ENCODE measurements at regions not wholly inside any gene's neighbourhood (a gene's known extent, or its start where the extent isn't known, plus 50 kb on each side); places are given as distances from the start of the nearest gene placed in this dataset.

- TF ChIP-seq ETV6 (CRISPR knock-in tag; conservative IDR thresholded peaks at IDR 0.05) (no peak), NFIB (CRISPR knock-in tag; IDR thresholded peaks at IDR 0.05; ENCODE audit: borderline replicate concordance) (no peak)
Observed at GRCh38 chr14:101173698-101174521, 270.4 kb upstream of the RTL1 start (continued).

- Histone ChIP-seq H3K27me3 (ENCODE audit: control insufficient read depth in 1 of 2, insufficient read depth in 2 of 2, low read length in 2 of 2) (peaks cover 0 to 31% of the 10 kb centered on the region in 2 experiments; a peak in 4 of 5 replicates), H3K36me3 (replicated peaks in 1 of 2; ENCODE audit: control insufficient read depth in 1 of 2, insufficient read depth in 2 of 2, low read length in 2 of 2) (no peaks in the 10 kb centered on the region), H3K4me1 (ENCODE audit: insufficient read depth, low read length) (no peaks in the 10 kb centered on the region), H3K4me2 (ENCODE audit: low read depth, low read length) (no peak overlapping the region), H3K4me3 (replicated peaks in 1 of 3; ENCODE audit: insufficient read depth in 1 of 3, low read depth in 2 of 3, low read length in 3 of 3) (no peak overlapping the region), H2AFZ (ENCODE audit: low read length) (no peak overlapping the region), H3K9me3 (ENCODE audit: low read length) (no peaks in the 10 kb centered on the region), H3K9ac (ENCODE audit: insufficient read depth, low read depth, low read length) (no peak overlapping the region), H4K20me1 (ENCODE audit: insufficient read depth, low read length) (no peaks in the 10 kb centered on the region), H3K27ac (ENCODE audit: extremely low read length, insufficient read depth, low read length) (no peak overlapping the region), H3K79me2 (ENCODE audit: insufficient read depth, low read length) (no peaks in the 10 kb centered on the region)
- in situ Hi-C loops (cut with HindIII; ENCODE audit: extremely low pct_ligation_motif_present, low pct_unique_long_range_greater_than_20kb) (no loop called here), intact Hi-C loops (cut with micrococcal nuclease; ENCODE audit: unreplicated experiment) (no loop called here)
- ChIA-PET CTCF (ENCODE audit: low intra/inter-chr PET ratio, low total read pairs) (no interaction called here), POLR2A (no interaction called here)
- FAIRE-seq: no peak
- ATAC-seq: no peak
- WGBS (ENCODE audit: low lambda C conversion rate): 54% methylated on average over 3 of the region's 12 CpGs
- no peak for DNase-seq (ENCODE audit: low spot score)
- no TSS peak for BruUV-seq (replicated peaks)
- TF ChIP-seq PLSCR1 (CRISPR knock-in tag; IDR thresholded peaks at IDR 0.05; ENCODE audit: borderline replicate concordance) (no peak), HOXA9 (CRISPR knock-in tag; IDR thresholded peaks at IDR 0.05; ENCODE audit: borderline replicate concordance) (no peak), HNF4G (IDR thresholded peaks at IDR 0.05; ENCODE audit: borderline replicate concordance, low read depth, low read length) (no peak), HNF4G (CRISPR knock-in tag; IDR thresholded peaks at IDR 0.05; ENCODE audit: borderline replicate concordance, low read depth) (no peak), ZHX1 (CRISPR knock-in tag; IDR thresholded peaks at IDR 0.05; ENCODE audit: low read depth) (no peak), NFKBIZ (CRISPR knock-in tag; IDR thresholded peaks at IDR 0.05) (no peak), ZNF10 (CRISPR knock-in tag; IDR thresholded peaks at IDR 0.05; ENCODE audit: borderline replicate concordance, low read depth) (no peak), TGIF2 (CRISPR knock-in tag; IDR thresholded peaks at IDR 0.05) (no peak), MBNL3 (CRISPR knock-in tag; conservative IDR thresholded peaks at IDR 0.05) (no peak), REPIN1 (CRISPR knock-in tag; IDR thresholded peaks at IDR 0.05; ENCODE audit: borderline replicate concordance, low read depth) (no peak), THYN1 (CRISPR knock-in tag; IDR thresholded peaks at IDR 0.05; ENCODE audit: borderline replicate concordance, low read depth) (no peak), THAP8 (CRISPR knock-in tag; IDR thresholded peaks at IDR 0.05; ENCODE audit: borderline replicate concordance) (no peak), ZBTB3 (CRISPR knock-in tag; IDR thresholded peaks at IDR 0.05; ENCODE audit: borderline replicate concordance, low read depth) (no peak), ZBTB1 (CRISPR knock-in tag; IDR thresholded peaks at IDR 0.05; ENCODE audit: borderline replicate concordance) (no peak), ZBTB33 (CRISPR knock-in tag; IDR thresholded peaks at IDR 0.05) (no peak)
Observed at GRCh38 chr14:101174522-101174838, 271.0 kb upstream of the RTL1 start.
